WTC11 (cell line): ENCODE measurements at regions not wholly inside any gene's neighbourhood (a gene's known extent, or its start where the extent isn't known, plus 50 kb on each side); places are given as distances from the start of the nearest gene placed in this dataset.

Experiments used
- ATAC-seq: fragments of 200-7000 bp; cut with Tn5 transposase; 2 replicates; pipeline ENCODE4 v1.10.0; 2021; ENCODE audit warnings: mild to moderate bottlenecking, moderate library complexity
- CTCF ChIA-PET: fragments of 300-600 bp; sonication (Branson Sonifier 250); formaldehyde crosslinking; loops from one replicate; lab custom pipeline; 2021; ENCODE audit warnings: antibody characterized with exemption; lab: Charles Lee
- POLR2A ChIA-PET: fragments of 350-600 bp; sonication (Branson Sonifier 250); formaldehyde crosslinking; loops from one replicate; lab custom pipeline; 2021; ENCODE audit warnings: antibody characterized with exemption; lab: Charles Lee
- DNase-seq: peaks from one replicate; pipeline ENCODE4 v3.0.0; 2021; ENCODE audit warnings: low spot score
- H3K27ac Mint-ChIP-seq: 2 replicates; pipeline ENCODE4 v1.8.0; 2021; ENCODE audit warnings: mixed read lengths
- H3K27me3 Mint-ChIP-seq: 2 replicates; pipeline ENCODE4 v1.8.0; 2021; ENCODE audit warnings: low read depth, mild to moderate bottlenecking, moderate library complexity, mixed read lengths
- H3K36me3 Mint-ChIP-seq: 2 replicates; pipeline ENCODE4 v1.8.0; 2021; ENCODE audit warnings: mixed read lengths
- H3K4me1 Mint-ChIP-seq: 2 replicates; pipeline ENCODE4 v1.8.0; 2022; ENCODE audit warnings: mixed read lengths
- H3K4me3 Mint-ChIP-seq: 2 replicates; pipeline ENCODE4 v1.8.0; 2021; ENCODE audit warnings: mild to moderate bottlenecking, moderate library complexity, mixed read lengths
- H3K9me3 Mint-ChIP-seq: 2 replicates; pipeline ENCODE4 v1.8.0; 2021; ENCODE audit warnings: mixed read lengths
- CREM ChIP-seq: sonication (generic); formaldehyde crosslinking; IDR thresholded peaks from 2 replicates; pipeline ENCODE4 v1.8.1; 2022; ENCODE audit warnings: mild to moderate bottlenecking, missing genetic modification reagents, moderate library complexity
- CTCF ChIP-seq: fragments of 200-600 bp; IDR thresholded peaks from 2 replicates; pipeline ENCODE4 v1.8.0; 2022; ENCODE audit warnings: antibody characterized with exemption
- KAT7 ChIP-seq: sonication (generic); formaldehyde crosslinking; IDR thresholded peaks from 2 replicates; pipeline ENCODE4 v1.8.1; 2023; ENCODE audit warnings: missing genetic modification reagents, mild to moderate bottlenecking, borderline replicate concordance
- SMAD3 ChIP-seq: sonication (generic); formaldehyde crosslinking; IDR thresholded peaks from 2 replicates; pipeline ENCODE4 v1.8.0; 2022; ENCODE audit warnings: missing genetic modification reagents, mild to moderate bottlenecking, borderline replicate concordance
- STAT6 ChIP-seq: sonication (generic); formaldehyde crosslinking; conservative IDR thresholded peaks from 2 replicates; pipeline ENCODE4 v1.8.1; 2023; ENCODE audit warnings: mild to moderate bottlenecking, low read depth, missing genetic modification reagents, moderate library complexity
- ZNF138 ChIP-seq: sonication (generic); formaldehyde crosslinking; conservative IDR thresholded peaks from 2 replicates; pipeline ENCODE4 v1.8.1; 2022; ENCODE audit warnings: mild to moderate bottlenecking, moderate library complexity, missing genetic modification reagents
- ZNF425 ChIP-seq: fragments of 250-450 bp; sonication (Bioruptor Pico); conservative IDR thresholded peaks from 2 replicates; pipeline ENCODE4 v1.9.0; 2021; ENCODE audit warnings: mild to moderate bottlenecking
- TF ChIP-seq, protein P1 (sequence below): fragments of 250-450 bp; sonication (Bioruptor Pico); IDR thresholded peaks from 2 replicates; pipeline ENCODE4 v1.8.0; 2021; ENCODE audit warnings: mild to moderate bottlenecking
- TF ChIP-seq, protein P2 (sequence below): sonication (generic); formaldehyde crosslinking; IDR thresholded peaks from 2 replicates; pipeline ENCODE4 v1.8.1; 2022; ENCODE audit warnings: mild to moderate bottlenecking, missing genetic modification reagents, moderate library complexity, borderline replicate concordance
- TF ChIP-seq, protein P3 (sequence below): sonication (generic); formaldehyde crosslinking; IDR thresholded peaks from 2 replicates; pipeline ENCODE4 v1.8.1; 2023; ENCODE audit warnings: mild to moderate bottlenecking, missing genetic modification reagents
- TF ChIP-seq, protein P4 (sequence below): sonication (generic); formaldehyde crosslinking; IDR thresholded peaks from 2 replicates; pipeline ENCODE4 v1.8.1; 2023; ENCODE audit warnings: mild to moderate bottlenecking, missing genetic modification reagents, borderline replicate concordance

DNA sequence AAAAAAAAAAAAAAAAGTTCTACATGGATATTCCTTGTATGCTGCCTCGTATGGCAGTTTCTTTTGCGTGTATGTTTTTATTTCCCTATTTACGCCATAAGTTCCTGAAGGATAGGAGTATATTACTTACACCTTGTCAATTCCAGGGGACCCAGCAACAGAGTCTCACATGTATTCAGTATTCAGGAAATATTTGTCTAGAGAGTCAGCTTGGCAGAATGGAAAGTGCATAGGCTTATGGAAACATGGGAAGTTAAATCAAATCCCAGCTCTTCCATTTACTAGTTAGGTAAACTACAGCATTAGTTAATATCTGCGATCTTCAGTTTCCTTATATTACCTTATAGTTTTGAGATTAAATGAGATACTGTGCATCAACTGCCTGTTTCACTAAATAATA, 51.1 kb upstream of the SLC22A16 start:
- H3K4me1 Mint-ChIP-seq, result peaks cover 6% of the 10 kb centered on the region; the same call in 1 of the 2 replicates

More for the DNA sequence above, 51.1 kb upstream of the SLC22A16 start:
- POLR2A ChIA-PET, result interaction anchor here (0.7 kb wide), 2 partner anchors 59 to 553 kb away, joined by 4 to 9 read pairs; no protein-coding TSS in a partner anchor
- no peak for ATAC-seq
- TF ChIP-seq KAT7 (no peak), STAT6 (no peak), CREM (CRISPR knock-in tag) (no peak), ZNF138 (CRISPR knock-in tag) (no peak), SMAD3 (CRISPR knock-in tag) (no peak), CTCF (no peak), ZNF425 (CRISPR knock-in tag) (no peak)
- TF ChIP-seq, protein P1, sequence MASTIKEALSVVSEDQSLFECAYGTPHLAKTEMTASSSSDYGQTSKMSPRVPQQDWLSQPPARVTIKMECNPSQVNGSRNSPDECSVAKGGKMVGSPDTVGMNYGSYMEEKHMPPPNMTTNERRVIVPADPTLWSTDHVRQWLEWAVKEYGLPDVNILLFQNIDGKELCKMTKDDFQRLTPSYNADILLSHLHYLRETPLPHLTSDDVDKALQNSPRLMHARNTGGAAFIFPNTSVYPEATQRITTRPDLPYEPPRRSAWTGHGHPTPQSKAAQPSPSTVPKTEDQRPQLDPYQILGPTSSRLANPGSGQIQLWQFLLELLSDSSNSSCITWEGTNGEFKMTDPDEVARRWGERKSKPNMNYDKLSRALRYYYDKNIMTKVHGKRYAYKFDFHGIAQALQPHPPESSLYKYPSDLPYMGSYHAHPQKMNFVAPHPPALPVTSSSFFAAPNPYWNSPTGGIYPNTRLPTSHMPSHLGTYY (CRISPR knock-in tag), result no peak
- TF ChIP-seq, protein P2, sequence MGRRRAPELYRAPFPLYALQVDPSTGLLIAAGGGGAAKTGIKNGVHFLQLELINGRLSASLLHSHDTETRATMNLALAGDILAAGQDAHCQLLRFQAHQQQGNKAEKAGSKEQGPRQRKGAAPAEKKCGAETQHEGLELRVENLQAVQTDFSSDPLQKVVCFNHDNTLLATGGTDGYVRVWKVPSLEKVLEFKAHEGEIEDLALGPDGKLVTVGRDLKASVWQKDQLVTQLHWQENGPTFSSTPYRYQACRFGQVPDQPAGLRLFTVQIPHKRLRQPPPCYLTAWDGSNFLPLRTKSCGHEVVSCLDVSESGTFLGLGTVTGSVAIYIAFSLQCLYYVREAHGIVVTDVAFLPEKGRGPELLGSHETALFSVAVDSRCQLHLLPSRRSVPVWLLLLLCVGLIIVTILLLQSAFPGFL (CRISPR knock-in tag), result no peak
- TF ChIP-seq, protein P3, sequence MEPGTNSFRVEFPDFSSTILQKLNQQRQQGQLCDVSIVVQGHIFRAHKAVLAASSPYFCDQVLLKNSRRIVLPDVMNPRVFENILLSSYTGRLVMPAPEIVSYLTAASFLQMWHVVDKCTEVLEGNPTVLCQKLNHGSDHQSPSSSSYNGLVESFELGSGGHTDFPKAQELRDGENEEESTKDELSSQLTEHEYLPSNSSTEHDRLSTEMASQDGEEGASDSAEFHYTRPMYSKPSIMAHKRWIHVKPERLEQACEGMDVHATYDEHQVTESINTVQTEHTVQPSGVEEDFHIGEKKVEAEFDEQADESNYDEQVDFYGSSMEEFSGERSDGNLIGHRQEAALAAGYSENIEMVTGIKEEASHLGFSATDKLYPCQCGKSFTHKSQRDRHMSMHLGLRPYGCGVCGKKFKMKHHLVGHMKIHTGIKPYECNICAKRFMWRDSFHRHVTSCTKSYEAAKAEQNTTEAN (CRISPR knock-in tag), result no peak
- TF ChIP-seq, protein P4, sequence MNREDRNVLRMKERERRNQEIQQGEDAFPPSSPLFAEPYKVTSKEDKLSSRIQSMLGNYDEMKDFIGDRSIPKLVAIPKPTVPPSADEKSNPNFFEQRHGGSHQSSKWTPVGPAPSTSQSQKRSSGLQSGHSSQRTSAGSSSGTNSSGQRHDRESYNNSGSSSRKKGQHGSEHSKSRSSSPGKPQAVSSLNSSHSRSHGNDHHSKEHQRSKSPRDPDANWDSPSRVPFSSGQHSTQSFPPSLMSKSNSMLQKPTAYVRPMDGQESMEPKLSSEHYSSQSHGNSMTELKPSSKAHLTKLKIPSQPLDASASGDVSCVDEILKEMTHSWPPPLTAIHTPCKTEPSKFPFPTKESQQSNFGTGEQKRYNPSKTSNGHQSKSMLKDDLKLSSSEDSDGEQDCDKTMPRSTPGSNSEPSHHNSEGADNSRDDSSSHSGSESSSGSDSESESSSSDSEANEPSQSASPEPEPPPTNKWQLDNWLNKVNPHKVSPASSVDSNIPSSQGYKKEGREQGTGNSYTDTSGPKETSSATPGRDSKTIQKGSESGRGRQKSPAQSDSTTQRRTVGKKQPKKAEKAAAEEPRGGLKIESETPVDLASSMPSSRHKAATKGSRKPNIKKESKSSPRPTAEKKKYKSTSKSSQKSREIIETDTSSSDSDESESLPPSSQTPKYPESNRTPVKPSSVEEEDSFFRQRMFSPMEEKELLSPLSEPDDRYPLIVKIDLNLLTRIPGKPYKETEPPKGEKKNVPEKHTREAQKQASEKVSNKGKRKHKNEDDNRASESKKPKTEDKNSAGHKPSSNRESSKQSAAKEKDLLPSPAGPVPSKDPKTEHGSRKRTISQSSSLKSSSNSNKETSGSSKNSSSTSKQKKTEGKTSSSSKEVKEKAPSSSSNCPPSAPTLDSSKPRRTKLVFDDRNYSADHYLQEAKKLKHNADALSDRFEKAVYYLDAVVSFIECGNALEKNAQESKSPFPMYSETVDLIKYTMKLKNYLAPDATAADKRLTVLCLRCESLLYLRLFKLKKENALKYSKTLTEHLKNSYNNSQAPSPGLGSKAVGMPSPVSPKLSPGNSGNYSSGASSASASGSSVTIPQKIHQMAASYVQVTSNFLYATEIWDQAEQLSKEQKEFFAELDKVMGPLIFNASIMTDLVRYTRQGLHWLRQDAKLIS (CRISPR knock-in tag), result no peak
- DNase-seq, result no peak
- CTCF ChIA-PET, result interaction anchor here (1.3 kb wide), 1 partner anchor 92 kb away, joined by 5 read pairs; no protein-coding TSS in a partner anchor
- no peaks in the 10 kb centered on the region for H3K27me3 Mint-ChIP-seq
- H3K4me3 Mint-ChIP-seq, result no peak overlapping the region
- no peaks in the 10 kb centered on the region for H3K36me3 Mint-ChIP-seq
- peaks cover 11% of the 10 kb centered on the region for H3K9me3 Mint-ChIP-seq
- no peak overlapping the region for H3K27ac Mint-ChIP-seq
